ENCODE measurements at regions not wholly inside any gene's neighbourhood (a gene's known extent, or its start where the extent isn't known, plus 50 kb on each side); places are given as distances from the start of the nearest gene placed in this dataset.

DNA sequence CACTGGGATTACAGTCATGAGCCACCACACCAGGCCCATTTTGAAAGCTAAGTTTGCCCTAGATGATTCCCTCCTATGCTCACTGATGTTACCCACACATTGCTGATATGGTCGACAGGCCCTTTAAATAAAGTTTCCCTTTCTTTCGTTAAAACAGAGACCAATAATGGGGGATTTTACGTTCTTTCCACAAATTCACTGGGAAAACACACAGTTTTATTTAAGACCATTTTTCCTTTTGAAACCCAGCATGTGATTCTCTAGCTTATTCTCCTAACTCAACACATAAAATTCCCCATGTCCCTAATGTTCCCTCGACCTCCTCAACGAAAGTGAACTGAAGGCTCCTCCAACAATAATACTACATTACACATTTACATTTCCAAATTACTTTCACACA lies 223.2 kb downstream of the ANAPC1 start:
- TF ChIP-seq, protein P1, sequence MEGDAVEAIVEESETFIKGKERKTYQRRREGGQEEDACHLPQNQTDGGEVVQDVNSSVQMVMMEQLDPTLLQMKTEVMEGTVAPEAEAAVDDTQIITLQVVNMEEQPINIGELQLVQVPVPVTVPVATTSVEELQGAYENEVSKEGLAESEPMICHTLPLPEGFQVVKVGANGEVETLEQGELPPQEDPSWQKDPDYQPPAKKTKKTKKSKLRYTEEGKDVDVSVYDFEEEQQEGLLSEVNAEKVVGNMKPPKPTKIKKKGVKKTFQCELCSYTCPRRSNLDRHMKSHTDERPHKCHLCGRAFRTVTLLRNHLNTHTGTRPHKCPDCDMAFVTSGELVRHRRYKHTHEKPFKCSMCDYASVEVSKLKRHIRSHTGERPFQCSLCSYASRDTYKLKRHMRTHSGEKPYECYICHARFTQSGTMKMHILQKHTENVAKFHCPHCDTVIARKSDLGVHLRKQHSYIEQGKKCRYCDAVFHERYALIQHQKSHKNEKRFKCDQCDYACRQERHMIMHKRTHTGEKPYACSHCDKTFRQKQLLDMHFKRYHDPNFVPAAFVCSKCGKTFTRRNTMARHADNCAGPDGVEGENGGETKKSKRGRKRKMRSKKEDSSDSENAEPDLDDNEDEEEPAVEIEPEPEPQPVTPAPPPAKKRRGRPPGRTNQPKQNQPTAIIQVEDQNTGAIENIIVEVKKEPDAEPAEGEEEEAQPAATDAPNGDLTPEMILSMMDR (conservative IDR thresholded peaks at IDR 0.05 in 1 of 2, IDR thresholded peaks at IDR 0.05 in 1 of 2; ENCODE audit: extremely low read depth in 1 of 2, insufficient read depth in 1 of 2, low read depth in 1 of 2, low read length in 2 of 2) = no peak
- TF ChIP-seq EZH2 (IDR thresholded peaks at IDR 0.05; ENCODE audit: borderline replicate concordance, low read length) = no peak

Data from mammary epithelial cell (primary cell).